NCI-H2107 treated with DMSO at 0.1 percent for 48 hours (cell line): ENCODE measurements at regions not wholly inside any gene's neighbourhood (a gene's known extent, or its start where the extent isn't known, plus 50 kb on each side); places are given as distances from the start of the nearest gene placed in this dataset.

Experiments
- DNase-seq: peaks from one replicate; lab custom pipeline; 2025; ENCODE audit not compliant: unreplicated experiment; lab: John Stamatoyannopoulos, UW

- no peak for DNase-seq
These were observed 387.9 kb upstream of the ANO3 start for GRCh38 chr11:25943777-25944661.

DNA sequence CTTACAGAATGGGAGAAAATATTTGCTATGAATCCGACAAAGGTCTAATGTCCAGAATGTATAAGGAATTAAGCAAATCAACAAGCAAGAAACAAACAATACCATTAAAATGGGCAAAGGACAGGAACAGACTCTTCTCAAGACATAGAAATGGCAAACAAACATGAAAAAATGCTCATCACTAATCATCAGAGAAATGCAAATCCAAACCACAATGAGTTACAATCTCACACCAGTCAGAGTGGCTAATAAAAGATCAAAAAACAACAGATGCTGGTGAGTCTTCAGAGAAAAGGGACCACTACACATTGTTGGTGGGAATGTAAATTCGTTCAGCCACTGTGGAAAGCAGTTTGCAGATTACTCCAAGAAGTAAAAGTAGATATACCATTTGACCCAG is 382.0 kb upstream of the ANO3 start:
- no peak for DNase-seq

- no peak for DNase-seq
These were observed 378.9 kb upstream of the ANO3 start for GRCh38 chr11:25953006-25953405.

DNA sequence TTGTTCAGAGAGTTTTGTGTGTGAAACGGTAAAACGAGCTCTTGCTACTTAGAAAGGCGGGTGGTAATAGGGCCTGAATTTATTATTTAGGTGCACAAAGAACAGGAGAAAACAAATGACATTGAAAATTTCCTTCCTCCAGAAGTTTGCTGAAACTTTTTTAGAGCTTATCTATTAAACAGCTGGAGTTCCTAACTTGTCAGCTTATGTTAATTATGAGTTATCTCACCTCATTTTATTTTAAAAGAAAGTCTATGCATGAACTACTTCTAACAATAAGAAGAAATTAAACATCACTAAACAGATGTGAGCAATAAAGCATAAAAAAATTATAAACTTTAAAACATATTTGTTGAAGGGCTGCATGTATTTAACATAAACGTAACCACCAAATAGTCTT is 373.9 kb upstream of the ANO3 start:
- DNase-seq = no peak

DNA sequence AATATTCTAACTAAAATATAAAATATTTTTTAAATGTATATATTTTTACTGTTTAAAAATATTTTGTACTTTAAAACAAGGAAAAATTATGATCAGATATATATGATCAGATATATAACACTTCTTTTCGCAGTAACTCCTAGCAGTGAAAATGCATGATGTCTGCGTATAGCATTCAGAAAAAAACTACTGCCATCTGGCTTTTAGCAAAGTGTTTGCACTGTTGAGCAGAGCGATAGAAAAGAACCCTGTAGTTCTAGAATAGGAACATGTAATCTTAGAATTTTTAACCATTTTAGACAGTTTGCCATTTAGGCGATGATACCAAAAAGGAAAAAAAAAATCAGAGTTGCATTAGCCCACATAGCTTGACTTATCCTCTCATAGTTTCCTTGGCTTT is 370.4 kb upstream of the ANO3 start:
- no peak for DNase-seq

GRCh38 chr11:25970726-25971508 is 361.0 kb upstream of the ANO3 start:
- no peak for DNase-seq

DNA sequence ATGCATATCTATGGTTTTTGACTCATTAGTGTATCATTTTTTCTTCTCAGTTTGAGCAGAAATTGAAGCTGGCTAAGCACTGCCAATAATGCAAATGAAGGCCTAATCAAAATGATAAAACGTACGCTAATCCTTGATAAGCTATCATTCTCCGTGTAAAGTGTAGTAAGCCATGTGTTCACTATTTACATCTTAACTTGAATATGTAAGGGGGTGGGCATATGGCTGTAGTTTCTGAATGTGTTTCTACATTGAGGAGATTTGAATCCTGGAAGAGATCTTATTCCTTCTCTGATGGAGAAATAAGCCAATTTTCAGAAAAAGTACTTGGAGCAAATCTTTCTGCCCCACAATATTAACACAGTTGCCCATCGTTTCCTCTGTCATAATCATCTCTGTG is 351.8 kb upstream of the ANO3 start:
- no peak for DNase-seq

DNA sequence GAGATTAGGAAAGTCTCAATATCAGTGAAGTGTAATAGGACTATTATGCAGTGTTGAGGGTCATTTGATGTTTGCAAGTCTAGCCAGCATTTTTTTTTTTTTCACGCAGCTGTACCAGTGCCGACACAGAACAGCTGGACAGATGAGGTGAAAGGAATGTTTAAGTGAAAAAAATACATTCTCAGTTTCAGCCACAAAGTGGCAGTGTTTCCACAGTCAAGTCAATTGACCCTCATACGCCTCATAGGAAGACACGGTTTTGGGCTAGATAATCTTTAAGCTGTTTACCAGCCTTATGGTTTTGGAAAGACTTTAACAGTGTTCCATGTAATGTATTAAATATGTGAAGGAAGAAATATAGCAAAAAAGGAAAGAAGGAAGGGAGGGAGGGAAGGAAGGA is 349.9 kb upstream of the ANO3 start:
- DNase-seq = no peak

DNA sequence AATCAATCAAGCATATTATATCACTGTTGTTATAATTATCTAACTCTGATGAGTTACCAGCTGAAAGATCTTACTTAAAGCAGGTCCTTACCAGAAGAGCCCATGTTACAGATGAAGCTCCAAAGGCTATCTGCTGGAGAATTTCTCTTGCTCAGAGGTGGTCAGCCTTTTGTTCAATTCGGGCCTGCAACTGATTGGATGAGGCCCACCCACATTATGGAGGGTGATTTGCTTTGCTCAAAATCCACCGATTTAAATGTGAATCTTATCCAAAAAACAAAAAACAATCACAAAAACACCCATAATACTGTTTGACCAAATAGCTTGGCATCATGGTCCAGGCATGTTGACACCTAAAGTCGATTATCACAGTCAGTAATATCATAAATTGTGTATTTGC is 348.6 kb upstream of the ANO3 start:
- no peak for DNase-seq

DNA sequence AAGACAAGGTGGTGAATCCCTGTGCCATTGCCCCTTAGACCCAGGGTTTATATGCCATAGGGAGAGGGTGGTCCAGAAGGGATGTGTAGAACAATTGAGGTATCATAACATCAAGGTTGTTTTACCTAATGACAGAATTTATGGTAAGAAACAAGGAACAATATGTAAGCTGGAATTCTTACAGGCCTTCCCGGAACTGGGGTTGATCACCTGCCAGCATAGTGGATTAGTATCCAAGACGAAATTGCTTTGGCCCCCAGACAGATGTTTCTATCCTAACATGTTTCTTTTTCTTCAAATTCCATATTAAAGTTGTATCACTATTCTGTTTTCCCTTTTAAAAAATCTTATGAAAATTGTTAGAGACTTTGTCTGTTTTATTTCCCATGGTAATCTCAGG is 343.8 kb upstream of the ANO3 start:
- DNase-seq = no peak

- DNase-seq = no peak
These were observed 341.5 kb upstream of the ANO3 start for GRCh38 chr11:25990406-25990805.

DNA sequence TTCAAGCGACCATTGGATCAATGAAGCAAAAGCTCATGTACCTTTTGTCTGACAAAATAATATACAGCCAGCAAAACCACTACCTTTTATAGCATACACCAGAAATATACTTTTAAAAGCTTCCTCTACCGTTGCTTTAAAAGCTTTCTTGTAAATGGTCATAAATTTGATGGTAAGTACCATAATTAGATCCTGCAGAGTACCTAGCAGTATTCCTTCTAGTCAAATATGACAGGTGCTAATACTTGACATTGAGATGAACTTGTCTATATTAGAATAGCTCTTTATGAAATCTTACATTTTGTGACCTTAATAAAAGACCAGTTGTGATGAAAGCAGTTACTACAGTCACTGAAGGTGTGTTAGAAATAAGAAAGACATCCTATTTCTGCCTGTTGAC is 340.5 kb upstream of the ANO3 start:
- no peak for DNase-seq

- no peak for DNase-seq
These were observed 339.6 kb upstream of the ANO3 start for GRCh38 chr11:25992294-25992693.

GRCh38 chr11:25993016-25993415 is 338.9 kb upstream of the ANO3 start:
- DNase-seq = no peak

DNA sequence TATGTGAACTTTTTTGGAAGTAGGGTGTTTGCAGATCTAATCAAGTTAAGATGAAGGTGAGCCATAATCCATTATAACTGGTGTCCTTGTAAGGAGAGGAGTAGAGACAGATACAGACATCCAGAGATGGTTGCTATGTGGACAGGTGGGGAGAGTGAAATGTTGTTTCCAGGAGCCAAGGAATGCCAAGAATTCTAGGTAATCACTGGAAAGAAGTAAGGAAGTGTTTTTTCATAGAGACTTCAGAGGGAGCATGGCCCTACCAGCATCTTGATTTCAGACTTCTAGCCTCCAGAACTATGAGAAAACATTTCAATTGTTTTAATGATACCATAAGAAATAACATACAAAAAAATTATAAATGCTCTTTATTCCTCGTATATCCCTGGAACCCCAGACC is 320.5 kb upstream of the ANO3 start:
- no peak for DNase-seq

DNA sequence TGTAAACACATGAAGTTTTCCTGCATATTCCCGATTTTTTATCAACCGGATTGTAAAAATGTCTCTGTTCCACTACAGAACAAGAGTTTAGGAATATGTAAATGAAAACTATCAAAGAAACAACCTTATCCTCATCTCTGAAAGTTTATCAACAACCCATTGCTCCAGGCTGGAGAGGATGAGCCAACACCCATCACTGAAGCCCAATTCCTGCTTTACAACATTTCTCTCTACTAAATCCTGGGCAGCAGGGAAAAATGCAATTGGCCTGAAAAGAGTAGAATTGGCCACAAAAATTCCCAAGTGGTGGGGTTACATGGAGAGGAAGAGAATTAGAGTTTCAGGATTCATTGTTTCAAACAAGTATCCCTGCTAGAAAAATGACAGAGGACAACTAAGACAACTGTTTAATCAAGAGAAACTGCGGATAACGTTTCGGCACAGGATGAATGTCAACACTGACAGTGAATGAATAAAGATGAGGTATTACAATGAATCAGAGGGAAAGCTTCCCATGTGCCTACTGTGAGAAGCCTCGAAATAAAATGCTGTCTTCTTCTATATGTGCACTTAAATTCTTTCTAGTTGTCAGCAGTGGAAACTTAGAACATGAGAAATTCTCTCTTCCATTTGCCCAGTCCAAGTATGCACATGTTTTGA is 317.3 kb upstream of the ANO3 start:
- no peak for DNase-seq

- DNase-seq = no peak
These were observed 314.5 kb upstream of the ANO3 start for GRCh38 chr11:26017322-26017860.

DNA sequence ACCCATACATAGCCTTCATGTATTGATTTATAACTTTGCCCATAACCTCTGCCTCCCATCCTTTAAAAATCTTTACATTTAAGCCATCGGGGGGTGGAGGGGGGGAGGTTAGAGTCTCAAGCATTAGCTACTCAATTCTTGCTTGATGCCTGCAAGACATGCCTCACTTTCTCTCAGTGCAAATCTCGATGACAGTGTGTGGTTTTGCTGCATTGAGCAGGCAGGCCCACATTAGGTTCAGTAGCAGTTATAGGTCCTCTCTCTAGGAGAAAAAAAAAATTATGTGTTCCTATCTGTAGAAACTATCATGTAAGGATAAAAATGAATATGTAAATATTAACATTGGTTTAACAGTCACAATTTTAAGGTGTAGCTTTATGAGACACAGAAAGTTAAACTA is 314.0 kb upstream of the ANO3 start:
- no peak for DNase-seq

DNA sequence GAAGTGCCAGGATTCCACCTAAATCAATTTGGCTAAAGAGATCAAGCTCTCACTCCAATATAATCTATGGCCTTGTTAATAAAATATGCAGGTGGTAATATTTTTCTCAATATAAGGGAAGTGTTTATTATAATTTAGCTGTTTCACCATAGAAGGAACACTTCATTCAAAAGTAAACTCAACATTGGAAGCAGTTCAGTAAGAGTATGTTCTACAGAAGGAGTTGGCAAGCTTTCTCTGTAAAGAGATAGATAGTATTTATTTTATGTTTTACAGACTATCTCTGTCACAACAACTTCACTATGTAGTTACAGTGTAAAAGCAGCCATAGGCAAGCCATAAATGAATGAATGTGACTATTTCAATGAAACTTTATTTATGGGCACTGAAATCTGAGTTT is 313.6 kb upstream of the ANO3 start:
- DNase-seq = no peak

DNA sequence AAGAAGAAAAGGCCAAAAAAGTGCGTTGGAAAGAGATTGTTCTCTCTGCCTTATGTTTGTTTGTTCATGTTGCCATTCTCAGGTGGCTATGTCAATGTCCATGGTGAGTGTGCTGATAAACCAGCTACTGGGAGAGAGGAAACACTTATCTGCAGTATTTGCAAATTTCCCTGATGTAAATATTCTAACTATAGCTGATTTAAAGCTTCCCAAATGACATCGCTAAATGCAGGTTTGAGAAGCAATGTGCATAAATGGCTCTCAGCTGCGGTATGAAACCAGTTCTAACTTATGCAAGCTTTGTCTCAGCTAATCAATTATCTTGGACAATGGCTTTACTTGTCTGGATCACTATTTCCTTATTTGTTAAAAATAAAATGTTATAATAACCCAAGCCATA is 312.5 kb upstream of the ANO3 start:
- no peak for DNase-seq

- DNase-seq = no peak
These were observed 310.9 kb upstream of the ANO3 start for GRCh38 chr11:26021017-26021416.

- no peak for DNase-seq
These were observed 308.9 kb upstream of the ANO3 start for GRCh38 chr11:26023057-26023456.
